Common myeloid progenitor, CD34-positive (primary cell): ENCODE measurements at regions not wholly inside any gene's neighbourhood (a gene's known extent, or its start where the extent isn't known, plus 50 kb on each side); places are given as distances from the start of the nearest gene placed in this dataset.

Experiments
- CTCF ChIA-PET: fragments of 350-600 bp; sonication (Branson Sonifier 250); formaldehyde crosslinking; loops from one replicate; lab custom pipeline; 2021; ENCODE audit warnings: antibody characterized with exemption; lab: Charles Lee
- POLR2A ChIA-PET: fragments of 350-600 bp; sonication (Branson Sonifier 250); formaldehyde crosslinking; loops from one replicate; lab custom pipeline; 2021; ENCODE audit warnings: antibody characterized with exemption; lab: Charles Lee
- DNase-seq, 3 donors: peaks; one replicate each; pipeline versions ENCODE4 v3.0.0 to v3.0.0-alpha.2; 2013
- H3K27ac ChIP-seq, 2 experiments: 1 replicate in 1 of 2; 2 replicates in 1 of 2; pipeline ENCODE4 v1.7.0; 2013; ENCODE audit warnings: inconsistent platforms in 2 of 2, low read length in 2 of 2, mild to moderate bottlenecking in 2 of 2, low read depth in 1 of 2, moderate library complexity in 1 of 2; ENCODE audit not compliant: severe bottlenecking in 2 of 2, insufficient read depth in 1 of 2, poor library complexity in 1 of 2
- H3K27me3 ChIP-seq, 5 experiments: replicated peaks in 2 of 5; 1 replicate in 3 of 5; 2 replicates in 2 of 5; pipeline versions ENCODE4 v1.6.1 to v1.7.0; 2013; ENCODE audit warnings: low read length in 4 of 5, mild to moderate bottlenecking in 2 of 5, moderate library complexity in 2 of 5, inconsistent platforms in 1 of 5; ENCODE audit not compliant: insufficient read depth in 5 of 5, control insufficient read depth in 4 of 5
- H3K36me3 ChIP-seq, 4 experiments: 1 replicate in 2 of 4; 2 replicates in 2 of 4; pipeline versions ENCODE4 v1.6.1 to v1.7.0; 2013; ENCODE audit warnings: low read length in 3 of 4, control low read depth in 1 of 4, mild to moderate bottlenecking in 1 of 4; ENCODE audit not compliant: control insufficient read depth in 4 of 4, insufficient read depth in 4 of 4
- H3K4me1 ChIP-seq, 4 experiments: 1 replicate in 3 of 4; 2 replicates in 1 of 4; pipeline versions ENCODE4 v1.6.1 to v1.7.1; 2013; ENCODE audit warnings: low read length in 3 of 4, mild to moderate bottlenecking in 3 of 4, control low read depth in 1 of 4, inconsistent platforms in 1 of 4, moderate library complexity in 1 of 4; ENCODE audit not compliant: control insufficient read depth in 4 of 4, insufficient read depth in 4 of 4; ENCODE audit errors: control extremely low read depth in 1 of 4
- H3K4me3 ChIP-seq, 7 experiments: 1 replicate in 4 of 7; 2 replicates in 3 of 7; pipeline versions ENCODE4 v1.5.1 to v1.7.0; 2013; ENCODE audit warnings: mild to moderate bottlenecking in 7 of 7, low read length in 6 of 7, moderate library complexity in 6 of 7, inconsistent platforms in 2 of 7, low read depth in 2 of 7, control low read depth in 1 of 7; ENCODE audit not compliant: insufficient read depth in 4 of 7, control insufficient read depth in 1 of 7; ENCODE audit errors: extremely low read depth in 1 of 7
- H3K9me3 ChIP-seq, 5 experiments: 1 replicate in 4 of 5; 2 replicates in 1 of 5; pipeline versions ENCODE4 v1.6.1 to v1.7.1; 2013; ENCODE audit warnings: low read length in 4 of 5, mild to moderate bottlenecking in 2 of 5, inconsistent platforms in 1 of 5, low read depth in 1 of 5, moderate library complexity in 1 of 5; ENCODE audit not compliant: control insufficient read depth in 4 of 5, insufficient read depth in 2 of 5; ENCODE audit errors: control extremely low read depth in 1 of 5
- WGBS: methylation state at CpG from one replicate; pipeline ENCODE4 v1.1.5; 2013; ENCODE audit not compliant: insufficient coverage; 5-methylcytosine and 5-hydroxymethylcytosine counted together

GRCh38 chr6:156612361-156612760, 164.8 kb upstream of the ARID1B start:
- peaks cover 0 to 31% (median 16%) of the 10 kb centered on the region in 5 experiments for H3K9me3 ChIP-seq
- H3K27me3 ChIP-seq: no peaks in the 10 kb centered on the region
- CTCF ChIA-PET: no interaction called here
- H3K4me3 ChIP-seq: no peak overlapping the region
- peak in 1 of 3 donors; percentile 44 for DNase-seq
- H3K4me1 ChIP-seq: peaks cover 0 to 7% (median 2%) of the 10 kb centered on the region in 4 experiments
- H3K27ac ChIP-seq: no peak overlapping the region
- POLR2A ChIA-PET: no interaction called here
- H3K36me3 ChIP-seq: no peaks in the 10 kb centered on the region

- H3K9me3 ChIP-seq: peaks cover 0 to 6% (median 0%) of the 10 kb centered on the region in 5 experiments
- ChIA-PET POLR2A (no interaction called here), CTCF (no interaction called here)
- DNase-seq: no peak
- 98% methylated on average over 6 of the region's 7 CpGs for WGBS
- H3K4me3 ChIP-seq: no peak overlapping the region
- no peaks in the 10 kb centered on the region for H3K27me3 ChIP-seq
- H3K27ac ChIP-seq: no peak overlapping the region
- H3K4me1 ChIP-seq: peaks cover 5 to 17% (median 13%) of the 10 kb centered on the region in 4 experiments
- no peaks in the 10 kb centered on the region for H3K36me3 ChIP-seq
Measured at GRCh38 chr6:156602066-156602385, 175.2 kb upstream of the ARID1B start.

GRCh38 chr6:156601152-156602065, 175.8 kb upstream of the ARID1B start:
- H3K9me3 ChIP-seq: peaks cover 0 to 6% (median 0%) of the 10 kb centered on the region in 5 experiments
- no peaks in the 10 kb centered on the region for H3K36me3 ChIP-seq
- ChIA-PET CTCF (interaction anchor here (1.1 to 1.6 kb wide), 2 partner anchors 17 to 85 kb away, joined by 3 to 4 read pairs; no protein-coding TSS in a partner anchor), POLR2A (no interaction called here)
- DNase-seq: no peak
- no peak overlapping the region for H3K27ac ChIP-seq
- H3K27me3 ChIP-seq: no peaks in the 10 kb centered on the region
- no peak overlapping the region for H3K4me3 ChIP-seq
- WGBS: 91% methylated on average over 10 of the region's 17 CpGs
- H3K4me1 ChIP-seq: peaks cover 9 to 23% (median 15%) of the 10 kb centered on the region in 4 experiments

- Histone ChIP-seq H3K9me3 (peaks cover 0 to 6% (median 0%) of the 10 kb centered on the region in 5 experiments), H3K4me1 (peaks cover 9 to 25% (median 15%) of the 10 kb centered on the region in 4 experiments), H3K4me3 (no peak overlapping the region), H3K27me3 (no peaks in the 10 kb centered on the region), H3K27ac (no peak overlapping the region), H3K36me3 (no peaks in the 10 kb centered on the region)
- 100% methylated on average over 7 of the region's 9 CpGs for WGBS
- no peak for DNase-seq
- ChIA-PET POLR2A (no interaction called here), CTCF (interaction anchor here (0.7 to 1.6 kb wide), 3 partner anchors 16 to 86 kb away, joined by 3 to 4 read pairs (median 3); no protein-coding TSS in a partner anchor)
Measured at GRCh38 chr6:156600678-156601077, 176.5 kb upstream of the ARID1B start.

GRCh38 chr6:156599978-156600590, 177.1 kb upstream of the ARID1B start:
- H3K27ac ChIP-seq: no peak overlapping the region
- no peak for DNase-seq
- CTCF ChIA-PET: interaction anchor here (0.7 to 1.6 kb wide), 3 partner anchors 16 to 86 kb away, joined by 3 to 4 read pairs (median 3); no protein-coding TSS in a partner anchor

GRCh38 chr6:156599366-156599765, 177.8 kb upstream of the ARID1B start:
- WGBS: 95% methylated on average over 11 of the region's 11 CpGs
- DNase-seq: no peak
- no peaks in the 10 kb centered on the region for H3K36me3 ChIP-seq
- peaks cover 9 to 25% (median 15%) of the 10 kb centered on the region in 4 experiments for H3K4me1 ChIP-seq
- ChIA-PET POLR2A (interaction anchor here (0.6 kb wide), 1 partner anchor 152 kb away, joined by 3 read pairs; no protein-coding TSS in a partner anchor), CTCF (interaction anchor here (1.0 kb wide), 3 partner anchors 11 to 87 kb away, joined by 3 read pairs; no protein-coding TSS in a partner anchor)
- H3K4me3 ChIP-seq: peak overlapping the region in 1 of 7 experiments; percentile 30
- no peak overlapping the region for H3K27ac ChIP-seq
- H3K27me3 ChIP-seq: no peaks in the 10 kb centered on the region
- H3K9me3 ChIP-seq: peaks cover 0 to 1% (median 0%) of the 10 kb centered on the region in 5 experiments

More at GRCh38 chr6:156599978-156600590, 177.1 kb upstream of the ARID1B start:
- Histone ChIP-seq H3K4me3 (no peak overlapping the region), H3K9me3 (peaks cover 0 to 6% (median 0%) of the 10 kb centered on the region in 5 experiments), H3K4me1 (peaks cover 9 to 25% (median 15%) of the 10 kb centered on the region in 4 experiments), H3K36me3 (no peaks in the 10 kb centered on the region), H3K27me3 (no peaks in the 10 kb centered on the region)
- POLR2A ChIA-PET: no interaction called here
- 96% methylated on average over 4 of the region's 5 CpGs for WGBS
